ENCODE measurements at regions not wholly inside any gene's neighbourhood (a gene's known extent, or its start where the extent isn't known, plus 50 kb on each side); places are given as distances from the start of the nearest gene placed in this dataset.

DNA sequence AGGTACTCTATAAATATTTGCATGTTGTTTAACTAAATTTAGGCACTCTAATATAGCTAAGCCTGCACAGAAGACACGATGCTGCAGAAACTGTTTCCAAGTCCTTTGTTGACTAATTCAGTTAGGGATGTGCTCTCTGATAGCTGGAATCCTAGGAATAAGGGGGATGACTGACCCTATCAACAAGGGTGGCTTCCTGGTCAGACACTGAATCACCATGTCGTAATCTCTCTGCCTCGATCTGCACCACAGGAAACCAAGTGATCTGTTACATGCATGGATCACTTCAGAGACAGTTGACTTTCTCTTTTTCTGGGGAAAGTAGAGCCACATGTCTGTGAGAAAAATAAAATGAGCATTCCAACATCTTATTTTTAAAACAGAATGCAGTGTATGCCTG lies 169.1 kb downstream of the GUCY2F start:
- no peak for DNase-seq

DNA sequence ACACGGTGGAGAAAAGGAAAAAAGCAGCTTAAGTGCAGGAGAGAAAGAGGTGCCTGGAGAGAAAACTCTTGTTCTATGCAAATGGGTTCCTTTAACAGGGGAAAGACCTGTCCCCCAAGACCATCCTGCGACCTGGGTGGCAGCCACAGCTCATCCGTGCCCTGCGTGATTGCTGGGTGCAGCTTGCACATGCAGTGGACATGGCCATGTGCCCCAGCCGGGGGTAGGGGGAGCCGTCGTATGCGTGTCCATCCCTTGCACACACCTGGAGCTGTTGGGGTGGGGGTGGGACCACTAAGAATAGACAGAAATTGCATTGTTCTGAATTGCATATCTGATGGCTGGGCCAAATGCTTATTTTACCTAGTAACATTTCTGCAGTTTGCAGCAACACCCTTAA lies 171.9 kb downstream of the GUCY2F start:
- no peak for DNase-seq

DNA sequence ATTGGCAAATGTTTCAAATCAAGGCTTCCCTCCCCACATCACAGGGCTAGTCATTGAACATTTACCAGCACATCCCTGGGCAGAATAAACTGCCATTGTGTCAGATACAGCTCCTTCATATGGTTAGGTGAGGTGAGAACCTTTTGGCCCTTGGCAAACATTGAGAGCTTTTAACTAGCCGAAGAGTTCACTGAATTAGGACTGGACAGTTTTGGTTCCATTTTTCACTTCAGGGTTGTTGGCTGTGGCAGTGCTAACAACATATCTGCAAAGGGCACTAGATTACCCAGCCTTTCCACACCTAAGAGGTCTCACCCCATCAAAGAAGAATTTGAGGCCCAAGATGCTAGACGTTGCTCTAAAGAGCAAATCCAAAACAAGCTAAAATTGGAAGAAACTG lies 180.7 kb downstream of the GUCY2F start:
- no peak for DNase-seq

DNA sequence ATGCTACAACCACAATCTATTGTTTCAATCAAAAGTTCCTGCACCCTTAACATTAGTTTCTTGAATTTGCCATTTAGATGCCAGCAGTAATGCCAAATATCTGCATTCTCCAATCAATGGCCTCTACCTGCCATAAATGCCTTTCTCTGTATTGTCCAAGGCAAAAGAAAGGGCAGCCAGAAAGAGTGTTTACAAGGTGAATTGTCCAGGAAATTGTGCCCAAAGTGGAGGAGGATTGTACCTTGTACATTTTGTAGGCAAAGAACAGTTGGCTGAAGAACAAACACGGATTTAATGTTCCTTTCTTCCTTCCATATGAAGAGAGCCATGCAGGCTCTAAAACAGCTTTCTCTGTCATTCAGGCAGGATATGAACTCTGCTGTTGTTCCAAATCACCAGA lies 181.5 kb downstream of the GUCY2F start:
- DNase-seq = no peak

DNA sequence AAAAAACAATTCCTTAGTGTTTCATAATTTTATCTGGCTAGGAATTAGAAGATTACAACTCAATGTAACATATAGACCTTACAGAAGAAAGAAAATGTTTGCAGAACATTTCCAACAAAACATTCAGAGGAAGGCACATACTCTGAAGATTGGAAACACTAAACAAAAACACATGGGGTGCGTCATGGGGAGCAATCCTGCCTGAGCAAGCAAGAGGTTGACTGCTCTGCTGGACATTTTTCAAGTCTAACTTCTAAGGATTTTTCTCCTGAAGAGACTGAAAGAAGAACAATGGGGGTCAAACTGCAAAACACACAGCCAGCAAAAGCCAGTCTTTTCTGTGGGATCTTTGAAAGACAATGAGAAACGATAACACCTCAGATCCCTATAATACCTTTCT lies 182.8 kb downstream of the GUCY2F start:
- no peak for DNase-seq

DNA sequence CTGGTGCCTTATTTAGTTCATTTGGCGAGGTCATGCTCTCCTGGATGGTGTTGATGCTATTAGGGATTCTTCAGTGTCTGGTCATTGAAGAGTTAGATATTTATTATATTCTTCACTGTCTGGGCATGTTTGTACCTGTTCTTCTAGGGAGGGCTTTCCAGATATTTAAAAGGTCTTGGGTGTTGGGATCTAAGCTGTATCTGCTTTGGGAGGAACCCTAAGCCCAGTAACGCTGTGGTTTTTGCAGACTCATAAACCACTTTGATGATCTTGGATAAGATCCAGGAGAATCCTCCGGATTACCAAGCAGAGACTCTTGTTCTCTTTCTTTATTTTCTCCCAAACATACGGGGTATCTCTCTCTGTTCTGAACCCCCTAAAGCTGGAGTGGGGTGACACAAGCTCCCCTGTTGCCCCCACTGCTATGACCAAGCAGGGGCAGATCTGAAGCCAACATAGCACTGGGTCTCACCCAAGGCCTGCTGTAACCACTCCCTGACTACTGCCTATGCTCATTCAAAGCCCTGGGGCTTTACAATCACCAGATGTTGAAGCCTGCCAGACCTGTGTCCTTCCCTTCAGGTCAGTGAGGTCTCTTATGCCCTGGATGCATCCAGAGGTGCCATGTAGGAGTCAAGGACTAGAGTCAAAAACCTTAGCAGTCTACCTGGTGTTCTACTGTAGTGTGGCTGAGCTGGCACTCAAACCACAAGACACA lies 187.6 kb downstream of the GUCY2F start:
- DNase-seq = no peak

DNA sequence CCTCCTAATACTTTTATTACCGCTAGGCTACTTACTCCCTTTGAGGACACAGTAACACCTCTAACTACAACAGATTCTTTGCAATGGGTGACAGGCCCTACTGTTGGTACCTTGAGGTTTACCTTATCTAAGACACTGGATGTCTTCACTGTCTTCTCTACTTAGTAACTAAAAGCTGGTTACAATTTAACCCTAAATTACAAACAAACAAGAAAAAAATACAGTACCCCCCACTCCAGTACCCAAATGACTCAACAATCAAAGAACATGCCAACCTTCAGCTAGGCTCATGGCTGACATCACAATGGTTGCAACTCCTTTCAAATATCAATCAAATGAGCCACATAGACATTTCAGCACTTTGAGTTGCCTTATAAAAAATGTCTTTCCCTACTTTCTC lies 198.0 kb downstream of the GUCY2F start:
- no peak for DNase-seq

DNA sequence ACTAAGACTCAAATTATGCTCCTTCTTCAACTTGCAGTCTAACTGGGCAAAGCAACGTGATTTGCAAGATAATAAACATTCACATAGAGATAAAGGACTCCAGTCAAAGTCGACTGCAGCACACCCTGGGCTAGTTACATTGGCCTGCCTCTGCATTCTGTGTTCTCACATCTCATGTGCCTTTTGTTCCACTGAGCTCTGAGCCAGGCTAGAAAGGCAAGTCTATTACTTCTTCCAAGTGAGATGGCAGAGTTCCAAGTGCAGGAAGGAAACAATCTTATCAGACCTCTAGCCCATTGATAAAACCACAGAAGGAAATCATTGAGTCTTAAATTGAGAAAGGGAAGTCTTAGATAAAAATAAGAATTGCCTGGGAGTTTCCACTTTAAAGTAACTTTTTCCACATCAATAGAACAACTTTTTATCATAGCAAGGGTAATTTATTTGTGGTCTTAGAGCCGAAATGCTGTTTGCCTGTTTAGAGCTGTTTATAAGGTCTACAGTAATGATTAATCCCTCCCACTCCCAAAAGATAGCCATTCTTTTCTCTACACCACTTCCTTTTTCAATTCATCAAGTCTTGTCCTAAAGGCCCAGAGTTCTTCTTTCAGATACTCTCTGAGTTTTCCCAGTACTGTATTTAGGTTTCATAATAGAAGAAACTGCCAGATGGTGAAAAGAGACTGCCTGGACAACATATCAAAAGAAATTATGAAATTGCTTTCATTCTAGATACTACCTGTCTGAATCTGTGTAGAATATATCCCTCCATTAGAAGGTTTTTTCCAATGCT lies 200.2 kb downstream of the GUCY2F start:
- DNase-seq = no peak

DNA sequence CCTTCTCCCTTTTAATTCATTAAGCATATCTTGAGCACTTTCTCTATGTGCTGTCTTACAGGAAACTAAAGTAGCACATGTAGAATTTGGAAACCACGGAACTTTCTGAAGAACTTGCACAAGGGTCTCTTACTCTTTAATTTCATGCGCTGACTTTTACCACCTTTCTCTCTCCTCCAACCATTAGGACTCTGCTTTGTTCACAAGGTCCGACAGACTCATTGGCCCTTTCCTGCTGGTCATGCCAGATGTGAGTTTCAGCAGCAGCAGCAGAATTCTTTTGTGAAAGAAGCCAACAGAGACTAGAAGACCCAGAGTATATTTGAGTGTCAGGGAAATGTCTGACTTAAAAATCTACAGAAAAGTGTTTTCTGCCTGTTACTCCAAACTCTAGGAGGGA lies 207.1 kb downstream of the GUCY2F start:
- DNase-seq = no peak

DNA sequence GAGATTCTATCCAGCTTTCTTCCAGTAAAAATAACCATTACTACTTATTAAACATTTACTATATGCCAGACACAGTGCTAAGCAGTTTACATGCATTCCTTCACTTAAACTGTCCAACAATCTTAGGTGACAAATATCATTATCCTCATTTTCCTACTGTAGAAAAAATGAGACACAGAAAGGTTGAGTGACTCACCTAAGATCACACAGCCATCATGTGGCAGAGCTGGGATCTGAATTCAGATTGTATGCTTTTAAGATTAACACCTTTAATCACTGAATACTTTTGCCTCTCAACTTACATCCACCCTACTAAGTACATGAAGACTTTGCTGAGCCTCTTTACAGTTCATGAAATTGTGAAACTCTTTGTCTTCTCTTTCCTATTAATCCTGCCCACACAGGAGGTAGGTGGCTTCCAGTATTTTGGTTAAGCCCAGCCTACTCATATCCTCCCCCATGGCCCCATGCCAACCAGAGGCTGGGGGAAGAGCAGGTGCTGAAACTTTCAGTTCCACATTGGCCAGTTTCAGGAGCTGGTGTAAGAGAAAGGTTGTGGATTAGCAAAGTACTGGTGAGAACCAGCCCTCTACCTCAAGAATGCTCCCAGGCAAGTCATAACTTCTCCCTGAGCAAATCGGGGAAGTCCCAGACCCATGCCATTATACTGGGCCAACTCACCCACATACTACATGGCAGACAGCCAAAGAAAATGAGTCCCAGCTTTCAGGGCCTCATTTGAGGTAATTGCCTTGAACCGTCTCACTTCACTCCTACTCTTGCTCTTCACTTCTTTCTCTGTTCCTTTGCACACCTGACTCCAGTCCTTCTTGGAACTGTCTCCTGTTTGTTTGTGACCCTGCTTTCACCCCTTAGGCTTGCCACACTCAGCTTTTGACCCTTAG lies 211.1 kb downstream of the GUCY2F start:
- DNase-seq = no peak

DNA sequence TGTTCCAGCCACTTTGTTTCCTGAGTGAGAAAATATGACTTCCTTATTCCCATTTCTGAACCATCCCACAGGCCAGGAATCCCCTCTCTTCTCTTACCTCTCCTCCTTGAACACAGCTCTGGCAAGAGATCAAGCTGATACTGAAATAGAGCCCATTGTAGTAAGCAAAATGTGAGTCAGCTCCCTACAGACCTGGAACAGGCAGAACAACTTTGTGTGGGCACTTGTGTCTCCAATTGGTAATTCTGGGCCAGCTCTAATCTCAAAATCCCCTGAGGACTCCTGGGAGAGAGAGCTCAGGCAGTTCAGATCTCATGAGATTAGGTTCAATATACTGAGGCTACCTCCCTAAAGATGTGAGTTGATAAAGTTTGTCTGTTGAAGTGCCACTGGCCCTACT lies 213.5 kb downstream of the GUCY2F start:
- DNase-seq = no peak

DNA sequence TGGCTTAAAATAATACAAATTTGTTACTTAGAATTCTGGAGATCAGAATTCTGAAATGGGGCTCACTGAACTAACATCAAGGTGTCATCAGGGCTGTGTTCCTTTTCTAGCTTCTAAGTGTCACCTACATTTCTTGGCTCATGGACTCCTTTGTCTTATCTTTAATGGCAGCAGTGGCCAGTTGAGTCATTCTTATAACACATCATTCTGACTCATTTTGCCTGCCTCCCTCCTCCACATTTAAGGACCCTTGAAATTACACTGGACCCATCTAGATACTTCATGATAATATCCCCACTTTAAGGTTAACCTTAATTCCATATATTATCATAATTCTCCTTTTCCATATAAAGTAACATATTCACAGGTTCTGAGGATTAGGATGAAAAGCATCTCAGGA lies 215.9 kb downstream of the GUCY2F start:
- DNase-seq = no peak

DNA sequence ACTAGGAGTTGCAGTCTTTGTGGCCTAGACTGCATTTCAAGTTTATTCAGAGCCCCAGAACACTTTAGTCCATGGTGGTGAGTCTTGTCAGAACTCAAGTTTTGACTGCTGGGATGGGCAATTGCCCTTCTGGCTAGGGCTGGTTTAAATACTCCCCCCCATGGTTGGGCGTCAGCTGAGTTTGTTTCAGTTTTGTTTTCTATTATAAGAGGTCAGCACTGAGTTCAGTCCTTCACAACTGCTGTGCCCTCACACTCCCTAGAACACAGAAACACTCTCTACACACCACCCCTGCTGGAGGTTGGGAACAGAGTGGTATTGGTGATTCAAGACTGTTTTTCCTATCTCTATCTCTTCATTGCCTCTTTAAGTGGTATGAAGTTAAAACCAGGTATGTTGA lies 217.0 kb downstream of the GUCY2F start:
- DNase-seq = no peak

DNA sequence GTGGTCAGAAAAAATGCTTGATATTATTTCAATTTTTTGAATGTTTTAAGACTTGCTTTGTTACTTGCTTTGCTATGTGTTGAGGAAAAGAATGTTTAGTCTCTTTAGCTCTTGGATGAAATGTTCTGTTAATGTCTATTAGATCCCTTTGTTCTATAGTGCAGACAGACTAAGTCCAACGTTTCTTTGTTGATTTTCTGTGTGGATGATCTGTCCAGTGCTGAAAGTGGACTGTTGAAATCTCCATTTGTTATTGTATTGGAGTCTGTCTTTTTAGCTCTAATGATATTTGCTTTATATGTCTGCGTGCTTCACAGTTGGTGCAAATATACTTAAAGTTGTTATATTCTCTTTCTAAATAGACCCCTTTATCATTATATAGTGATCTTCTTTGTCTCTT lies 220.6 kb downstream of the GUCY2F start:
- DNase-seq = no peak

DNA sequence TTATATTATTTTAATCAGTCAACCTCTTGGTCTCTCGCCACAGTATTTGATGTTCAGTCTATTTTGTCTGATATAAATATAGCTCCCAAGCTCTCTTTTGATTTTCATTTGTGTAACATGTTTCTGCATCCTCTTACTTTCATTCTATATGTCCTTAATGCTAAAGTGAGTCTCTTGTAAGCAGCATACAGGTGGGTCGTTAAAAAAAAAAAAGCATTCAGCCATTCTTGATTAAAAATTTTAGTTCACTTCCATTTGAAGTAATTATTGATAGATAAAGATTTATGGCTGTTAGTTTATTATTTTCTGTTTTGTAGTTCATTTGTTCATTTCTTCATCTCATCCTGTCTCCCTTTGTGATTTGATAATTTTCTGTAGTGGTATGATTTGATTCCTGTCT lies 229.1 kb downstream of the GUCY2F start:
- no peak for DNase-seq

DNA sequence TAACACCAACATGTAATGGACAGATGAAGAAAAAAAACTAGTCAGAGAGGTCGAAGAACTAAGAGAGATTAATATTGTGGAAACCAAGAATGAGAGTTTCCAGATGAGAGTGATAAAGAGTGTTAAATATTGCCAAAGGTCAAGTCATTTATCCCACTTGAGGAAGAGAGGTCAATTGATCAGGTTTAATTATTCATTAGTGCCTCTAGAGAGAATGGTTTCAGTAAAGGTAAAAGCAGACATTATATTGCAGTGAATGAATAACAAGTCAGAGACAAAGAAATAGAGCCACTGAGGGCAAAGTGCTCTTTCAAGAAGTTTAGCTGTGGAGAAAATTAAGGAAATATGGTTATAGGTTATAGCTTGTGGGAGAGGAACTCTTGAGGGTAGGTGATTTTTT lies 263.1 kb downstream of the GUCY2F start:
- DNase-seq = no peak

DNA sequence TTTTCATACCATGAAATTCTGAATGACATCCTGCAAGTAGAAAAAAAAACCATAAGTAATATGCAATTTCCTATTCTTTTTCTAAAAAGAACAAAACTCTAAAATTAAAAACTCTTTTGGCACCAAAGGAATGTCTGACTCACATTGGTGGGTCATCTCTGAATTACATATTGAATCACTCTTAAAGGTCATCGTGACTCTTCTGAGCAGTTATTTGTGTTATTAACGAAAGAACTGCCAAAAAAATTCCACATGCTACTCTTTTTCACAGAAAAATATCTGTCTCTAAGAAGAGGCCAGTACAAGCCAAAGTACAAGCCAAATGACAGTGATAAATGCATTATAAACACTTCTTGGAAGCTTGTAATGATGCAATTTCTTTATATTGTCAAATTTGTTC lies 282.2 kb downstream of the GUCY2F start:
- DNase-seq = no peak

DNA sequence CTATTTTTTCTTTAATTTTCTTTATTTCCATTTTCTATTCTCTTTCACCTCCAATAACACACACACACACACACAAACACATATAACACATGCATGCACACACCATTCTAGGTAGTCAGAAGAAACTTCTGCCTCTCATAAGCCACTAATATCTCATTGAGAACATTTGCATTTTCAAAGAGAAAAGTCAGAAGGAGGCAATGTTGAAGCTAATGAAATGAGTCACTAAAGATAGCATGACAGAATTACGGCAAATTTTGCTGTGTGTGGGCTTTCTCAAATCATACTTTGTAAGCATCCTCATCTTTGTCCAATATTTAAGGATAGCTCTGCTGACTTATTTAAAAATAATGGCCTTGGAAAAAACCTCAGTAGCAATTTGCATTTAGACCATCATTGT lies 291.3 kb downstream of the GUCY2F start:
- no peak for DNase-seq

DNA sequence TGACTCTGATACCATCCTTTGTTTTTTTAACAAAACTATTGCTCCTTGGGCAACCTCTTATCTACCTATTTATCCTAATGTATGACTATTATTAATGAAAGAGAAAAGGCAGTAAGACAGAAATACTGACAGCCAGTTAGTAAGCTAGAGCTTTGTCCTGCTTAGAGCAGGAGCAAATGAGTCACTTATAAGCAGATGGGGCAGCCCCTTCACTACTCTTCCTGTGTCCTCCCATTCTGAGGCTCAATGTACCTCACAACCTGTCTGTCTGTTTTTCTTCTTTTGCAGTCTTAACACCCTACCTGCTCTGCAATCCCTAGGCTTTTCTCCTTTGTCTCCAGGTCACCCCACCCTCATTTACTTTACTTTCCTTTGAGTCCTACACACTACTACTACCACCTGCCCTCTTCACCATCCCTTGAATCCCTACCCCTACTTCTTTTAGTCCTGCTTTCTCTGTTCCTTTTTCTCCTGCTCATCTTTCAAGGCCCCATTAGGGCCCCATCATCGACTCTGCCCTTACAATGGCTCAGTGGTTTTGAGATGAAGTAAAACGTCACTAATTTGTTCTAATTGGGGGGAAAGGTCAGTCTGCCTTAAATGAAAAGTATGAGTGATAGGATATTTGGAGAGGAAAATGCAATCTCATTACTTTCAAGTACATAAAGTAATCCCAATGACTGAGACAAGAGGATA lies 294.3 kb downstream of the GUCY2F start:
- no peak for DNase-seq

DNA sequence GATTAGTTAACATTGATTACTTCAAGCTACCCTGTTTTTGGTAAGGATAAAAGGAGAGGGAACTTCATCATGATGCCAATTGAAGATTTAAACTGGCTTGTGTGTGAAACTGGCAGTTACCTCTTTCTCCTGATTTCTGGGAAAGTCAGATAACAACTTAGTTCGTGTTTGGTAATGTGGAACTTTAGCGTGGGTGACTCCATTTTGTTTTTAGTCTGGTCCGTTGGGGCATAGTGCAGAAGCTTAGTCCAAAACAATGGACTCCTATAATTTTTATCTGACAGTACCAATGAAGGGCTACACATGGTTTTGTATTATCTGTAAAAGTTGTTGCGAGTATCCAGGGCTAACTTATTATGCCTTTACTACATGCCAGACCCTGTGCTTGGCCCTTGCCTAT lies 294.9 kb downstream of the GUCY2F start:
- DNase-seq = no peak

DNA sequence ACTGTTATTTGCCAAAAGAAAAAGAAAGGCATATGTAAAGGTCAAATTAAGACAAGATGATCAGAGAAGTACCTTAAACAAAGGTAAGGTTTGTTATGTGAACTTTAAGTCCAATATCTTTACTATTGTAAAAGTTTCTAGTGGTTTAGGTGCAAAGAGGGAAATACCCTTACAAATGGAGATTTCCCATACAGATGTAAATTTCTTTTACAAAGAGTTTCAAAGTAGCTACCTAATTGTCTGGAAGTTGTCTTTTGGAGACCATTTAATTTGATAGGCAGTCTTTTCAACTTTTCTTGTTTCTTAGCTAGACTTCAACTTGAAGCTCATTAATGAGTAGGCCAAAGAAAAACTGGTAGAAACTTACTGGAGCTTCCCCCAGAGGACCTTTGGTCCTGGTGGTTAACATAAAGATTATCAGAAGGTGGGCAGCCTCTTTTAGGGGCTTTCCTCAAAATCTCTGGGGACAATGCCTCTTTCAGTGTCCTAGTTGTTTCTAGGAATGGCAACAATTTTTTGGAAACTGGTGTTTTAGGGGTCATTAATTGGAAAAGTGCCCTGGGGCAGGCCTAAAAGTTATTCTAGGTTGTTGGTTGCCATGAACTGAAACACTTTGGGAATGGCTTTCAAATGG lies 297.3 kb downstream of the GUCY2F start:
- DNase-seq = no peak

DNA sequence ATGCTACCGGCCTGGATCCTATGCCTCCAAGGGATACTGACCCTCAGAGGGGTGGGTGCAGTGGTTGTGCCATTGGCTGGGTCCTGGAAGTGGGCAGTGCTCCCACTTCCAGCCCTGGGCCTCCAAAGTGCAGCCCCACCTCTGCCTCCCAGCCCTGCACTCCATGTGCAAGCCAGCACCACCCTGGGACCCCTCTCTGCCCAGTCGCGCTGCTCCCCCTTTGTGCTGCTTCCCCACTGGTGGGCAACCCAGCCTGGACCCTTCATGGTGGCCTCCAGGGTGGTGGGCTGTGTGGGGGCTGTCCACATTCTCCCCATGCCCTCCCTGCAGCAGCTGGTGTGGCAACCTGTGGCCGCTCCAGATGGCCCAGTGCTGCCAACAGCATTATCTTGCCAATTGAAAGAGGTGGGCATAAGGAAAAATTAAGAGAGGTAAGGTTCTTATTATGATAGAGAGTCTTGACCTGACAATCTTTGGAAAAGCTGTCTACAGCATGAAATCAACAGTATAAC lies 309.7 kb downstream of the GUCY2F start:
- no peak for DNase-seq

All from NCI-H2081 (cell line).